ENCODE measurements at regions not wholly inside any gene's neighbourhood (a gene's known extent, or its start where the extent isn't known, plus 50 kb on each side); places are given as distances from the start of the nearest gene placed in this dataset.

DNA sequence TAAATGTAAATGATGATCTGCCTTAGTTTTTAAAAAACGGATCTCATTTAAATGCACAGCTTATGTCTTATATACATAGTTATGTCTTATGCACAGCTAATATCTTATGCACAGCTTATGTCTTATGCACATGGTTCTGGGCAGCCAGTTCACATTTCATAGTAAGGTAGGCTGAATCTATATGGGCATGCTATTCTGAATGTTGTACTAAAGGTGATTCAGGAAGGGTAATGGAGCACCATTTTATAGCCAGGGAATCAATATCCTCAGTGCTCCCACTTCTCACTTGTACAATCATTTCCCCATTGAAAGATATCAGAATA, 77.9 kb upstream of the MID1 start:
- Histone ChIP-seq H4K8ac (ENCODE audit: extremely low read depth, insufficient read depth, low read length) (no peak overlapping the region), H2AK5ac (ENCODE audit: low read depth, low read length) (no peak overlapping the region), H3K4me2 (ENCODE audit: insufficient read depth in 1 of 2, low read depth in 2 of 2, low read length in 2 of 2) (no peak overlapping the region), H4K20me1 (replicated peaks in 1 of 2; ENCODE audit: control insufficient read depth in 1 of 2, insufficient read depth in 2 of 2, low read length in 2 of 2) (no peaks in the 10 kb centered on the region), H3K79me2 (ENCODE audit: control insufficient read depth in 1 of 2, insufficient read depth in 2 of 2, low read length in 2 of 2) (no peaks in the 10 kb centered on the region), H3K23ac (ENCODE audit: insufficient read length) (no peak overlapping the region), H3K4me1 (replicated peaks in 1 of 4; ENCODE audit: control insufficient read depth in 3 of 4, insufficient read depth in 4 of 4, low read length in 3 of 4) (no peaks in the 10 kb centered on the region), H2BK120ac (replicated peaks; ENCODE audit: low read depth, low read length) (no peak overlapping the region), H3K79me1 (ENCODE audit: low read depth, low read length) (no peaks in the 10 kb centered on the region), H3K9me3 (ENCODE audit: insufficient read depth in 2 of 2, low read depth in 1 of 2, low read length in 1 of 2) (no peaks in the 10 kb centered on the region; a peak in 1 of 4 replicates), H3K4ac (replicated peaks; ENCODE audit: insufficient read length, low read depth, low read length) (no peak overlapping the region), H4K5ac (ENCODE audit: insufficient read length, low read depth, low read length) (no peak overlapping the region), H3K18ac (ENCODE audit: extremely low read depth, low read length) (no peak overlapping the region), H3K9ac (replicated peaks in 1 of 4; ENCODE audit: extremely low read depth in 1 of 4, low read depth in 3 of 4, low read length in 3 of 4) (no peak overlapping the region), H2BK12ac (ENCODE audit: low read depth, low read length) (no peak overlapping the region), H3K27me3 (replicated peaks in 1 of 4; ENCODE audit: control insufficient read depth in 3 of 4, extremely low read depth in 1 of 4, insufficient read depth in 3 of 4, low read length in 3 of 4) (no peaks in the 10 kb centered on the region), H4K91ac (replicated peaks; ENCODE audit: insufficient read length, low read length) (no peak overlapping the region), H3K36me3 (ENCODE audit: control insufficient read depth in 2 of 4, insufficient read depth in 4 of 4, low read length in 3 of 4) (no peaks in the 10 kb centered on the region), H2AFZ (ENCODE audit: low read length) (no peak overlapping the region), H3K27ac (ENCODE audit: low read depth, low read length) (no peak overlapping the region), H2BK5ac (ENCODE audit: low read depth, low read length) (no peak overlapping the region), H2BK20ac (ENCODE audit: low read length) (no peak overlapping the region), H3K4me3 (ENCODE audit: extremely low read depth in 1 of 4, insufficient read depth in 2 of 4, low read depth in 3 of 4, low read length in 4 of 4) (no peak overlapping the region), H3K56ac (replicated peaks; ENCODE audit: insufficient read length, low read depth, low read length) (no peak overlapping the region), H3K23me2 (ENCODE audit: low read depth, low read length) (no peaks in the 10 kb centered on the region), H2BK15ac (ENCODE audit: low read length) (no peak overlapping the region), H3K14ac (ENCODE audit: insufficient read length) (no peak overlapping the region)
- DNase-seq (ENCODE audit: low read depth in 1 of 2, low spot score in 2 of 2) (no peak), FAIRE-seq (no peak)
- WGBS, 2 experiments (ENCODE audit: extremely low coverage in 1 of 2, insufficient coverage in 1 of 2, insufficient read length in 1 of 2, insufficient replicate concordance in 2 of 2, low coverage in 1 of 2, low lambda C conversion rate in 2 of 2, missing lambda C conversion rate in 1 of 2): 82% methylated on average over 1 of the region's 1 CpG; no CpG with 5 or more reads in 1 of the 2 experiments
- CTCF ChIA-PET (ENCODE audit: partially characterized antibody): no interaction called here
- POLR2A ChIA-PET (ENCODE audit: partially characterized antibody): no interaction called here
- TF ChIP-seq CEBPB (IDR thresholded peaks at IDR 0.05; ENCODE audit: low read depth, low read length) (no peak), RFX5 (IDR thresholded peaks at IDR 0.05; ENCODE audit: borderline replicate concordance, low read depth, low read length) (no peak), GTF2F1 (IDR thresholded peaks at IDR 0.05; ENCODE audit: borderline replicate concordance, low read depth, low read length) (no peak), RBBP5 (IDR thresholded peaks at IDR 0.05; ENCODE audit: borderline replicate concordance, low read depth, low read length) (no peak), CHD1 (IDR thresholded peaks at IDR 0.05; ENCODE audit: low read depth, low read length) (no peak), CBX8 (IDR thresholded peaks at IDR 0.05; ENCODE audit: borderline replicate concordance, low read depth, low read length) (no peak), TEAD4 (IDR thresholded peaks at IDR 0.05; ENCODE audit: low read depth, low read length) (no peak), TCF12 (IDR thresholded peaks at IDR 0.05; ENCODE audit: low read depth, low read length) (no peak), RAD21 (IDR thresholded peaks at IDR 0.05 in 1 of 2, conservative IDR thresholded peaks at IDR 0.05 in 1 of 2; ENCODE audit: low read depth in 2 of 2, low read length in 2 of 2) (no peak), SAP30 (IDR thresholded peaks at IDR 0.05; ENCODE audit: insufficient read depth, insufficient replicate concordance, low read length) (no peak), TAF1 (IDR thresholded peaks at IDR 0.05; ENCODE audit: low read depth, low read length) (no peak), YY1 (IDR thresholded peaks at IDR 0.05; ENCODE audit: low read depth, low read length) (no peak), JUND (IDR thresholded peaks at IDR 0.05; ENCODE audit: low read length) (no peak)
- TF ChIP-seq, protein P1, sequence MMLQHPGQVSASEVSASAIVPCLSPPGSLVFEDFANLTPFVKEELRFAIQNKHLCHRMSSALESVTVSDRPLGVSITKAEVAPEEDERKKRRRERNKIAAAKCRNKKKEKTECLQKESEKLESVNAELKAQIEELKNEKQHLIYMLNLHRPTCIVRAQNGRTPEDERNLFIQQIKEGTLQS (IDR thresholded peaks at IDR 0.05; ENCODE audit: insufficient read depth, low read depth, low read length): no peak
